ENCODE measurements at regions not wholly inside any gene's neighbourhood (a gene's known extent, or its start where the extent isn't known, plus 50 kb on each side); places are given as distances from the start of the nearest gene placed in this dataset.

DNA sequence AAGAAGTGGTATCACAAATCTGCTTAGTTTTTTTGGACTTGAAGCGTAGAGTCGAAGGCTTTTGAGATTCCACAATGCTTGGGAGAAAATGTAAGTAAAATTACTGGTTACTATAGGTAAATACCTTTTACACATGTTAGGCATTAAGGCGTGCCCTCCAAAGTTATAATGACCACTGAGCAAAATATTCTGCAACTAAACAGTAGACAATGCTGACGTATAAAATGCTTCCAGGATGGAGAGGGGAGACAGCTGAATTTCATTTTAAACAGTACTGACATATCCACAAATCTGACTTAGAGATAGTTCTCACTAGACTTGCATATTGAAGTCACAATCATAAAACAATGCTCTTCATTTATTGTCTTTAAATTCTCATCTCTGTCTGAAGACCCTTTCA, 144.5 kb upstream of the DCN start:
- no peak for DNase-seq

DNA sequence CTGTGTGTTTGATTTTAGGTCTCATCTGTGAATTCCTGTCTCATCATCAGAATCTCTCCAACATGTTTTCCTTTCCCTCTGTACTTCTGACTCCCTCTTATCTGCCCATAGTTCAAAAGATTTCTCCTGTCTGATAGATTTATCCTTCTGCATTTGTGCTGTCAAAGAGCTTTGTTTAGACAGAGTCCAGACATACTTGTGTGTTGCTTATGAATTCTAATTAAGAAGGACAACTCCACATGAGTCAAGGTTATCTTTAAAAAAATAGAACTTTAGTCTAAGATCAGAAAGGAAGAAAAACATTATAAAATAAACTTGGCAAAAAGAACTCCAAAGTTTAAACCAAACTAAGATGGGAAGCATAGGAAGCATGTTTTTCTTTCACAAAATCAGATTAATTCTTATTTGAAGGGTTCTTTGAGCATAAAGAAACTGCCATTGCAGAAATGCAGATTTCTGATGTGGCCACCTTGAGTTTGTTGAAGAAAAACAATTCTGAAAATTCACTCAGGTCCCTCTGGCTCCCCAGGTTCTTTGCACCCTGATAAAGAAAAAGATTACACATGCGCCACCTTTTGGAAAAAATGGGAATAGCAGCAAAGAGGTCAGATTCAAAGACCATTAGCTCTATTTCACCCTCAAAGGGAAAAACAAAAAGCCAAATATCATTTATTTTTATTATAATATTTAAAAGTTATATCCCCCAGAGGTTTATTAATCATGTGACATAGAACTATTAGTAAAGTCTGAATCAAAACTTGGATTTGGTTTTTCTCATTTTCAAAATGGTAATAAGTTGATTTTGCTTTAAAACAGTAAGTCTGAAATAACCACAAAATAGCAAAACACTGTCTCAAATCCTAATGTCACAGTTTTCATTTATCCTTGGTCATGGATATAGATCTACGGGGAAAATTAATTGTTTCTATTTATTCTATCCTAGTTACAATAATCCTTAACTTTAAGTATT, 143.7 kb upstream of the DCN start:
- DNase-seq = no peak

DNA sequence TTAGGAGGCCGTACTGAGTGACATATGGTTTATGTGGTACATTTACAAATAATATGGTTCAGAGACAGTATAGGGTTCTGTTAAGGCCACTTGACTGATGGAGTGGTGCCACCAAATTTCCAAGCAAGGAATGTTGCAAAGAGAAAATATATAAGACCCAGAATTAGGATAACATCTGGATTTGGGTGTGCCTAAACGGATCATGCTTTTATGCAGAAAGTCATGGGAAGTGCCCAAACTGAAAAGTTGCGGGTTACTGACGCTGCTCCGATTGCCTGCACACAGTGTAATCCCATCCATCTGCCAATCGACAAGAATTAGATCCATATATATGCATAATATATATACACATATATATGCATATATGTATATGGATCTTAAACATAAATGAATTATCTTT, 138.4 kb upstream of the DCN start:
- no peak for DNase-seq

DNA sequence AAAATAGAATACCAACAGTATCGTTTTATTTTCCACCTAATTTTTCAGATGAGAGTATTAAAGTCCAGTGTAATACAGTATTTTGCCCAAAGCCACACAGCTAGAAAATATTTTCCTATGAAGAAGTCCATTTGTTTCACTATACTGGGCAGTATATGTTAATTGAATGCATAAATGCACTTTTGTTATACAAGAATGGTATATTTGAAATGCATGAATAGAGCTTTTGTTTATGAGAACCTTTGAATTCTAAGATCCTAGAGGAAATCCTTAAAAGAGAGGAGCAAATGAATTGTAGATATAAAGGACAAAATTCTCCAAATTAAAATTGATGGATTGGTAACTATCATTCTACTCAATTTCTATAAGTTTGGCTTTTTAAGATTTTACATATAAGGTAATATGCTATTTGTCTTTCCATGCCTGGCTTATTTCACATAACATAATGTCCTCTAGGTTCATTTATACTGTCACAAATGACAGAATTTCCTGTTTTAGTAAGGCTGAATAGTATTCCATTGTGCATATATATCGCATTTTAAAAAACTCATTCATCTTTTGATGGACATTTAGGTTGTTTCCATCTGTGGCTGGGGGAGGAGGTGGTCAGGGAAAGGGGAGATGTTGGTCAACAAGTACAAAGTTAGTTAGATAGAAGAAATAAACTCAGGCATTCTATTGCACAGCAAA, 136.6 kb upstream of the DCN start:
- DNase-seq = no peak

DNA sequence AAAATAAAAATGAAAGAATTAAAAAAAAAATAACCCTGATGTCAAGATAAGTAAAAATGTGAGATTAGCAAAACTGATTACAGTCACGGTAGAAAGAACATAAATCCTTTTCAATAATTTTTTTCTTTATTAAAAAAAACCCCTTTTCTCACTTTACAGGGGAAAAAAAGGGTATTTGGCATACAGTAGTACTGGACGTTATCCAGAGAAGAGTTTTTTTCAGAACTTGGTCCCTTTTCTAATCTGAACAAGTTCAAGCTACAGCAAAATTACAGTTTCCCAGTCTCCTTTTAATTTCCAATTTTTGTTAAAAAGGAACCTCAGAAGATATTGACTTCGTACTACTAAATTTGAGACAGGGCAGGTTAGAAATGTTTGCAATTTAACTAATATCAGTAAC, 134.7 kb upstream of the DCN start:
- no peak for DNase-seq

- no peak for DNase-seq
Measured at GRCh38 chr12:91316907-91317269, 134.3 kb upstream of the DCN start.

DNA sequence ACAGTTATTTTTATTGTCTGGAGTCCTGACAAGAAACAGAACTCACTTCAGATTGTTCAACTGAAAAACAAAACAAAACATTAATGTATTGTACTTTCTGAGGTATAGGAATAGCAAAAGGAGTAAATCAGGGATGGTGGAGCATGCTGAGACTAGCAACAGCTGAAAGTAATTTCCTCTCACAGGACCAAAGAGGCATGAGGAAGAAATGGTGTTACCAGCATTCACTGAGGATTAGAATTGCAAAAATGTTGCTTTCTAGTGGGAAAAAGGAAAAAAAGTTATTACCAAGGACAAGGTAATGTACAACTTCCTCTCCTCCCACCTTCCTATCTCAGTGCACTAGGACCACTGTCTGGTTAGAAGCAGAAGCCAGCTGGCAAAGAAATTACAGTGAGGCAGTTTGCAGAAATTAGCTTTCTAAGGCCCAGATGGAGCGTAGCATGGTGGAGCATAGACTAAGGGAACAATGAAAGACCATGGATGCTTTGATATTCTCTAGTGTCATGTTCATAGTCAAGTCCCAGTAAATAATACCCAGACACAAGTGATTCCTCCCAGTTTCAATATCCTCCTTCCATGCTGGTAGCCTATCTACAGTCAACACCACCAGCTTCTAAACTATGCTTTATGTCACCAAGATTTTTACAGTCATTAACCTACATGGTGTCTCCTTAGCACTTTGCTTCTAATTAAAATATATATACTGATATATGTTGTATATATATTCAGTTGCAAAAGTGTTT, 133.7 kb upstream of the DCN start:
- no peak for DNase-seq

DNA sequence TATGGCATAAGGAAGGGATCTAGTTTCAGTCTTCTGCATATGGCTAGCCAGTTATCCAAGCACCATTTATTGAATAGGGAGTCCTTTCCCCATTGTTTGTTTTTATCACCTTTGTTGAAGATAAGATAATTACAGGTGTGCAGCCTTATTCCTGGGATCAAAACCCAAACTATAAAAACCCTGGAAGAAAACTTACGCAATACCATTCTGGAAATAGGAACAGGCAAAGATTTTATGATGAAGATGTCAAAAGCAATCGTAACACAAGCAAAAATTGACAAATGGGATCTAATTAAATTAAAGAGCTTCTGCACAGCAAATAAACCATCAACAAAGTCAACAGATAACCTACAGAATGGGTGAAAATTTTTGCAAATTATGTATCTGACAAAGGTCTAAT, 128.5 kb upstream of the DCN start:
- DNase-seq = no peak

- DNase-seq = no peak
Measured at GRCh38 chr12:91309450-91309849, 126.8 kb upstream of the DCN start.

GRCh38 chr12:91307957-91308670, 125.5 kb upstream of the DCN start:
- no peak for DNase-seq

DNA sequence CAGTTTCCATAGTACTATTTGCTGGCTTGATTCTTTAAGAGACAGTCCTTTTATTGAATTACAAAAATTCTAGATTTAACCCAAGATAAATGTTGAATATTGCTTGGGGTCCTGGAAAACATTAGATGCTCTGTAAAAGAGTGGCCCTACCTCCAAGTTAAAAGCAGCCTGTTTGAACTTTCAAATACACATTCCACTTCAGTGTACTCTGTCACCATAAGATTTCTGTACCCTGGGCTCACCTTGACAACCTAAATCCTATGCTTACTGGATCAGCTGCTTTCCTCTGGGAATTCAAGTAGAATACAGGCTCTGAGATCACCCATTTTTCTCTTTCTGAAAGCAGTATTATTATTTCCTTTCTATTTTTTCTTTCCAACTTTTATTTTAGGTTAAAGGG, 107.7 kb upstream of the DCN start:
- DNase-seq = no peak

GRCh38 chr12:91289906-91290305, 107.3 kb upstream of the DCN start:
- DNase-seq = no peak

DNA sequence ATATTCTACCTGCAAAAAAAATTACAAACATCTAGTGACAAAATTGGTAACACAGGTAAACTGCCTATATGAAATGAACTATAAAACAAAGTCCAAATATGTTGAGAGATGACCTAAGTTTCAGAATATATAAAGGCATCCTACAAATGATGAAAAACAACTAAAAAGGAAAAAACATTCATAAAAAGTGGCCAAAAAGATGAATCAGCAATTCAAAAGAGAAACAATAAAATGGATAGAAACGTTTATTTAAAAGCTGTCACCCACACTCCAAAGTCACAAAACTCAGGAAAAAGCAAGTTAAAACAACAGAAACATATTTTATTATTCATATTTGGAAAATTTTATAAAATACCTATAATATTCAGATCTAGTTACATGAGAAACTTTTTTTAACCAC, 106.5 kb upstream of the DCN start:
- DNase-seq = no peak

GRCh38 chr12:91287753-91288152, 105.1 kb upstream of the DCN start:
- no peak for DNase-seq

DNA sequence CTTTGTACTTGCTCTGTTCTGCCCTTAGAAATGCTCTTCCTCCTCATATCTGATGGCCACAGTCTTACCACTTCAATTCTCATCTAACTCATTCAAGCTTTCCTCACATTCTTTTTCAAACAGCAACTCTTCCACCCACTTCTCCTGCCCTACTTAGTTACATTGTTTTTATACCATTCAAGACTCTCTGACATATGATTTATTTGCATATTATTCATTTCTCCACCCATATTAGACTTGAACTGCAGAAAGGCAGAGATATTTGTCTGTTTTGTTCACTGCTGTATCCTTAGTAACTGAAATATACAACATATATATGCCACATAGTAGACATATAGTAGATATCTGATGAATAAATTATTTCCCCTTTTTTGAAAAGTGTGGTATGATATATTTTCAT, 95.5 kb upstream of the DCN start:
- DNase-seq = no peak

GRCh38 chr12:91276509-91276908, 93.9 kb upstream of the DCN start:
- no peak for DNase-seq

- no peak for DNase-seq
Measured at GRCh38 chr12:91275321-91275720, 92.7 kb upstream of the DCN start.

DNA sequence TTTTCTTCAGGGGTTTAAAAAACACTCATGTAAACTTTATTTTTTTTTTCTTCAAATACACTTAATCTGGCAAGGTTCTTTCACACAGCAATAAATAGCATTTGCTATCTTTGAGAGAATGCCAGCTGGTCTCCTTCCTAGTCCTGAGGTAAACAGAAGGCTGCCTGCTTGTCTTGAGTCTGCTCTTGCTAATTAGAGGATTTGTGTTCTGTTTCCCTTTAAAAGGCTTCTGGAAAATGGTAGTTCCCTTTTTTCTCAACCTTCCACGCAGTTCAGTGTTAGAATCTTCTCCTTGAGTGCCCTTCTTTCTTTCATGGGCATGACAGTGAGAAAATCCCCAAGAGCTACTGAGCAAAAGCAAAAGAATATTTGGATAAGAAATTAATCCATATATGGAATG, 92.3 kb upstream of the DCN start:
- DNase-seq = no peak

DNA sequence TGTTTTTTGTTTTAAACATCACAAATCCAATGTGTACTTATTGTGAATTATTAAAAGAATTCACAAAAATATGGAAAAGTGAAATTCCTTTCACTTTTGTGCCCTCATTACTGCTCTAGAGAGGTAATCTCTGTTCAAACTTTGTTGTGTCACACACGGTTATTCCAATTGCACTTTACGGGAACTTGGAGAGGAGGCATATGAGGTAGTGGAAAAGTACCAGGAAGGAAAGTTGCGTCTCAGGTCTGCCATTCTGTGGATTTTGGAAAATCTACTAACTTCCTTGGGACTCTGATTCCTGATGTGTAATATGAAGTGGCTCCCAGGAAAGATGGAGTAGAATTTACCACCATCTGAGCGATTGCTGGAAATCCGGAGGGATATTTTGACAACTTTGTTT, 90.9 kb upstream of the DCN start:
- DNase-seq = no peak

DNA sequence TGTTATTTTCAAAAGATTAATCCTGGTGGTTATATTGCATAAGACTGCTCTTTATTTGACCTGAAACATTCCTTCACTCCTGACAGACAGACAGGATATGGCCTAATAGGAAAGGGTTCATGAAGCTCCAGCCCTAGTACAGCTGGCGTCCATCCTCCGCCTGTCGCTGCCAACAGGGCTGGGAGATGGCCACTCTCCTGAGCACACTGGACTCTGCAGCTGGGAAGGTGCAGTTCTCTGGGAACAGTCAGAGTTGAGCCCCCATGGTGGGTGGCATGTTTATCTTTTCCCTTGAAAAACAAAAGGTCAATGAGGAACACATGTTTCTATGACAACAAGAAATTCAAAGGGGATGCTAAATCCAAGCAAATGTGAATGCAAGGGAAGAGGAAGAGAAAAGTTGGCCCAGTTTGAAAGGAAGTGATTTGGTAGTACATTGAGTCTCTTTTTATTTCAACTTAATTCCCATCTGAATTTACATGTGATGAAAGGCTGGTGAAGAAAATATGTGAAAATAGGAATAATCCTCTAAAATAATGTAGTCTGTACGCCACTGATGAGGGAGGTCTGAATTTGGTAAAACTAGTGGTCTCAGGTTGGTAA, 89.9 kb upstream of the DCN start:
- DNase-seq = no peak

GRCh38 chr12:91271185-91271584, 88.6 kb upstream of the DCN start:
- no peak for DNase-seq

DNA sequence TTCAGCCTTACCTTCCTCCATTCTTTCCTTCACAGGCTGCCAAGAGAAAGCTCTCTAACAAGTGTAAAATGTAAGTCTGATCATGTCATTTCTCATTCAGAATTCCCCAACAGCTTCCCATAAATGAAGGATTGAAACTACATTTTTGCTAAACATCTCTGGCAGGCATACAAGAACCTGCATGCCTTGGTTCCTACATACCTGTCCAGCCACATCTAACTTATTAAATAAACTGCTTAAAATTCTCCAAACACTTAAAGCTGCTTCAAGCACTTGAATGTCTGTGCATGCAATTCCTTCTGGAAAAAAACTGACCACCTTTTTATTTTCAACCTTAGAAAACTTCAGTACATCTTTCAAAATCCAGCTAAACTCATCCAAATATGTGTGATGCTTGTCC, 84.4 kb upstream of the DCN start:
- DNase-seq = no peak

- DNase-seq = no peak
Measured at GRCh38 chr12:91264178-91264577, 81.6 kb upstream of the DCN start.
